GM21723 (cell line): ENCODE measurements at regions not wholly inside any gene's neighbourhood (a gene's known extent, or its start where the extent isn't known, plus 50 kb on each side); places are given as distances from the start of the nearest gene placed in this dataset.

Source experiments
- ATAC-seq: cut with Tn5 transposase; IDR thresholded peaks from one replicate; pipeline ENCODE4 v1.9.1; 2021; ENCODE audit warnings: mild to moderate bottlenecking, moderate library complexity; ENCODE audit not compliant: unreplicated experiment

GRCh38 chr14:25197885-25198284 is 147.9 kb upstream of the STXBP6 start:
- no peak for ATAC-seq

- ATAC-seq: no peak
These were observed 130.3 kb upstream of the STXBP6 start for GRCh38 chr14:25180221-25180620.

- no peak for ATAC-seq
These were observed 128.3 kb upstream of the STXBP6 start for GRCh38 chr14:25178255-25178654.

- ATAC-seq: peak; percentile 60
These were observed 101.2 kb upstream of the STXBP6 start for GRCh38 chr14:25150934-25151790.

DNA sequence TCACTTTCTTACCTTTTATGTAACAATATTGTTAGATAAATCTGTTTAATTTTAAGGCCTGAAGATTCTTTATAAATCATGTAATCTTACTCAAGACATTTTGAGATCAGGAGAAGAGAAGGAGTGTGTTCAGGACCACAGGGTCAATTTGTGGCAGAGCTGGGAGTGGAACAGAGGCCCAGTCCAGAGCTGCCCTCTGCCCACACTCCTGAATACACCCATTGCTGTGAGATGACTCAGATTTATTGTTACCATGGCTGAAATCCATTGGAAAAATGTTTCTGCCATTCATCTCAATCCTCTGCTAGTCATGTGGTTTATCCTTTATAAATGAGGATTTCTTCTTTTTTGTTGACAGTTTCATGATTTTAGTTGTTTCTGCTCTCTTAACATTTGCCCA is 100.5 kb upstream of the STXBP6 start:
- no peak for ATAC-seq

GRCh38 chr14:25140411-25140810 is 90.5 kb upstream of the STXBP6 start:
- ATAC-seq: no peak

DNA sequence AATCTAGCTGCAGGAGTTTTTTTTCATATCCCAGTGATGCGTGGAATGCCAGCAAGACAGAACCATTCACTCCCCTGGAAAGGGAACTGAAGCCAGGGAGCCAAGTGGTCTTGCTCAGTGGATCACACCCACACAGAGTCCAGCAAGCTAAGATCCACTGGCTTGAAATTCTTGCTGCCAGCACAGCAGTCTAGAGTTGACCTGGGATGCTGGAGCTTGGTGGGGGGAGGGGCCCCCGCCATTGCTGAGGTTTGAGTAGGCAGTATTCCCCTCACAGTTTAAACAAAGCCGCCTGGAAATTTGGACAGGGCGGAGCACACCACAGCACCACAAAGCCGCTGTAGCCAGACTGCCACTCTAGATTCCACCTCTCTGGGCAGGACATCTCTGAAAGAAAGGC is 86.9 kb upstream of the STXBP6 start:
- ATAC-seq: no peak

DNA sequence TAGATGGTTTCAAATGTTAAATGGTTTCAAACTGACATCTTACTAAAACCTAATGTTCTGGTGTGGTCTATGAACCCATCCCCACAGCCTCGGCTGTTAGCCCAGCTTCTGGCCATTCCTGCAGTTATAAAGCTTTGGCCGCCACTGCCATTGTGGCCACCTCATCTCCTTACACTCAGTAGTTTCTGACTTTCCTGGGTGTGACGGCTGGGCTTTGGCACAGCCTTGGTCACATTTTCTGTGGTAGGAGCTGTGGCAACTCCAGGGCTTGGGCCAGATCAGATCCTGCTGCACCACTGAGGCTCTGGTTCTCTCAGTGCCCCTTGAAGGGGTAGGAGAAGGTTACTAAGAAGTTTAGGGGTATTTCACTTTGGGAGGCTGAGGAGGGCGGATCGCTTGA is 84.2 kb upstream of the STXBP6 start:
- no peak for ATAC-seq

- ATAC-seq: peak; percentile 97
These were observed 82.9 kb upstream of the STXBP6 start for GRCh38 chr14:25132732-25133422.

- ATAC-seq: no peak
These were observed 82.1 kb upstream of the STXBP6 start for GRCh38 chr14:25132094-25132493.

GRCh38 chr14:25122843-25123242 is 72.9 kb upstream of the STXBP6 start:
- ATAC-seq: no peak

DNA sequence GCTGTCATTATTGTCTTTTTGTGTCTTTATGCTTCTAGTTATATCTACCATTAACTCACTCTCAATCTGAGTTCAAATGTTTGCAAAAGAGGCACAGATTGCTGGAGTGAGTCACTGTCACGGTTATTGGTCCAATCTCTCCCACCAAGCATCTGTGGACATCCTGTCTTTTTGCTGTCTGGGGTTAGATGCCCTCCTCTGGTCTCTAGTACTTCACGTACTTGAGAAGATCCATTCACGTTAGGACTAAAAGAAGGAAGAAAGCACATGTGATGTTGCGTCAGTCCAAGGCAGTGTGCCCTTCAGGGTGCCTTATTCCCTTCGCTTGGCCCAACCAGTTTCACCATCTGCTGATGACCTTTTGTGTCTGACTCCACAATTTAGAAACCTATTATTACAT is 72.3 kb upstream of the STXBP6 start:
- no peak for ATAC-seq

- no peak for ATAC-seq
These were observed 71.6 kb upstream of the STXBP6 start for GRCh38 chr14:25121337-25122129.

DNA sequence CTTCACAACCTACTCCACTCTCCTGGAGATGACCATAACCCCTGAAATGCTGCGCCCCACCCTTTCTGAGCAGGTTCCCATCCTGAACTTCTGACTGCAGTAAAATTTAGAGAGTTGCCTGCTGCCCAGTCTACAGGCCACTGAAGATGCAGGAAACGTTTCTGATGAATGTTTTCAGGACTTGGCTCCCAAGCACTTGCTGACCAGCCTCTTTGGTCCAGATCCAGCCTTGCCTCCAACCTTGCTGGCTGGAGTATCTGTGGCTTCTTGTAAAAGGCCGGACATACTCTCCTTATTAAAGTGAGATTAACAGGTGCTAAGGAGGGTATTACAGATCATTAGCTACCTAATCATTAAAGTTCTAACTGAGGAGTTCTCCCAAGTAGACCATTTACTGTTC is 70.3 kb upstream of the STXBP6 start:
- ATAC-seq: no peak

DNA sequence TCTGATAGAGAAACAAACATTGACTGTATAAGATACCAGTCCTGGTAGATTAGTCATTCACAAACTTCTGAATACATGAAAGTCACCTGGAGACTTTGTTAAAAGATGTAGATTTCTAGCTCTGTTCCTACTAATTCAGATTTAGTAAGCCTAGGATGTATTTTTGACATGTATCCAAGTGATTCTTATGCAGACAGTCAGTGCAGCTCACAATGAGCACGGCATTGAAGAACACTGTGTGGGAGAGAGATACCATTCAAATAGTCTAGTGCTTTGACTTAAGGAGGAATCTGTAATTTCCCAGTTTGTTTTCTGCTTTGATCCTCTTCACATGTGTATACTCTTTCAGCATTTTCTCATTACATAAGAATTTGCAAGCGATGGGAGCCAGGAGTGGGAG is 68.7 kb upstream of the STXBP6 start:
- no peak for ATAC-seq

GRCh38 chr14:25117342-25117741 is 67.4 kb upstream of the STXBP6 start:
- ATAC-seq: no peak

DNA sequence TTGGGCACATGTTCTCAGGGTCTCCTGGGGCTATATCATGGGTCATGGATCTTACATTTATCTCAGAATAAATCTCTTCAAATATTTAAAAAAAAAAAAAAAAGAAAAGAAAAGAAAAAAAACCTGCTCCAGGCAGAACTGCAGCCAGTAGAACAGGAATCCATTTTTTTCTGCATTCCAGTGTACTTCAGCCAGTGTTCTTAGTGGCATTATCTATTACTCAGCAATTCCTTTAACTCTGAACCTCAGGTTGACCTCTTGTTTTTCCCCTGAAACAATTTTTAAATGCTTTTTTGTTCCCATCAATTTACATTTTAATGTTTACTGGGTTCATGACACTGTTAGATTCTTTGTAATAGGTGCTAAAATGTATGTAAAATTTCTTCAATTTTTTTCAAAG is 66.7 kb upstream of the STXBP6 start:
- no peak for ATAC-seq

DNA sequence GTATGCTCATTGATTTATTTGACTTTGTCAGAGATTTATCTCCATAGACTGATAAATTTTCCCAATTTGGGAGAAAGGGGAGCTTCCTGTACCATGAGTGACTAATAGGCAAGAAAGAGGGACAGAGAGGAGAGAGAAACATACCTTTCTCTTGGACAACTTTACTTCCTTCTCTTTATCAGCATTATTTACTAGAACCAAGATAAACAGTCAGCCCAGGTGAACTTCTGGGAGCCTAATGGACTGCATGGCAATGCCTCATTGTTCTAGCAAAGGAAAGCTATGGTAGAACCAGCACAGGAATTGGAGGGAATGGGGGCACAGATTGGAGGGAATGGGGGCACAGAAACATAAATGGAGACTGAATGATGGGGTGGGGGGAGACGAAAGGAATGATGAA is 63.4 kb upstream of the STXBP6 start:
- ATAC-seq: no peak

GRCh38 chr14:25111061-25111601 is 61.2 kb upstream of the STXBP6 start:
- ATAC-seq: no peak

DNA sequence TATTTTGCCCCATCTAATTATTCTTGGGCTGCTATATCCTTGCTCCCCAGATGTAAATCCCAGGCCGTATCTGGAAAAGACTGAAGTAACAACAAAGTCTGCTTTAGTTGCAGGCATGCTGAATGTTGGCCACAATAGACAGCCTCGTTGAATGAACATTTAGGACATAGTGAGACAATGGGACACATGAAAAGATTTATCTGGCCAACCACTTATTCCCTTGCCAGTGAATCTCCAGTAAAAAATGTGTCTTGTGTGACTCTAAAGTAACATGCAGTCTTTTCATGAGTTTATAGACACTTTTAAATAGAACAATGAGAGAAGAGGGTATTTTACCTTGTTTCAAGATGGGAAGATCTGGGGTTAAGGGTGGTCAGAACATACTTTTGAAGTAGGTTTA is 60.2 kb upstream of the STXBP6 start:
- ATAC-seq: no peak

- ATAC-seq: no peak
These were observed 59.0 kb upstream of the STXBP6 start for GRCh38 chr14:25108959-25109358.
